ENCODE measurements at regions not wholly inside any gene's neighbourhood (a gene's known extent, or its start where the extent isn't known, plus 50 kb on each side); places are given as distances from the start of the nearest gene placed in this dataset.

- TF ChIP-seq CTCF (IDR thresholded peaks at IDR 0.05; ENCODE audit: insufficient read depth, low read length, missing control alignments) = no peak
- no peak for DNase-seq (ENCODE audit: low read depth, low spot score)
- ChIA-PET CTCF (no interaction called here), POLR2A (no interaction called here)
- no peak overlapping the region for H3K4me3 ChIP-seq (ENCODE audit: low read depth, low read length)
Observed at GRCh38 chr3:106365061-106365691, 496.4 kb upstream of the CBLB start.

- no peak for TF ChIP-seq CTCF (IDR thresholded peaks at IDR 0.05; ENCODE audit: insufficient read depth, low read length, missing control alignments)
- ChIA-PET CTCF (no interaction called here), POLR2A (no interaction called here)
Observed at GRCh38 chr3:106366352-106366751, 497.5 kb upstream of the CBLB start.

GRCh38 chr3:106367496-106367895 lies 498.7 kb upstream of the CBLB start:
- no peak for DNase-seq (ENCODE audit: low read depth, low spot score)
- ChIA-PET POLR2A (no interaction called here), CTCF (no interaction called here)
- no peak for TF ChIP-seq CTCF (IDR thresholded peaks at IDR 0.05; ENCODE audit: insufficient read depth, low read length, missing control alignments)
- H3K4me3 ChIP-seq (ENCODE audit: low read depth, low read length) = no peak overlapping the region

More at GRCh38 chr3:106366352-106366751, 497.5 kb upstream of the CBLB start:
- no peak overlapping the region for H3K4me3 ChIP-seq (ENCODE audit: low read depth, low read length)
- no peak for DNase-seq (ENCODE audit: low read depth, low spot score)

- ChIA-PET POLR2A (no interaction called here), CTCF (no interaction called here)
- DNase-seq (ENCODE audit: low read depth, low spot score) = no peak
- H3K4me3 ChIP-seq (ENCODE audit: low read depth, low read length) = no peak overlapping the region
- TF ChIP-seq CTCF (IDR thresholded peaks at IDR 0.05; ENCODE audit: insufficient read depth, low read length, missing control alignments) = no peak
Observed at GRCh38 chr3:106371221-106371970, 502.6 kb upstream of the CBLB start.

- ChIA-PET CTCF (no interaction called here), POLR2A (no interaction called here)
- no peak for DNase-seq (ENCODE audit: low read depth, low spot score)
- TF ChIP-seq CTCF (IDR thresholded peaks at IDR 0.05; ENCODE audit: insufficient read depth, low read length, missing control alignments) = no peak
- no peak overlapping the region for H3K4me3 ChIP-seq (ENCODE audit: low read depth, low read length)
Observed at GRCh38 chr3:106371971-106372805, 503.4 kb upstream of the CBLB start.

- ChIA-PET CTCF (no interaction called here), POLR2A (no interaction called here)
- no peak for TF ChIP-seq CTCF (IDR thresholded peaks at IDR 0.05; ENCODE audit: insufficient read depth, low read length, missing control alignments)
- H3K4me3 ChIP-seq (ENCODE audit: low read depth, low read length) = no peak overlapping the region
- no peak for DNase-seq (ENCODE audit: low read depth, low spot score)
Observed at GRCh38 chr3:106372806-106373190, 504.0 kb upstream of the CBLB start.

All from AG04449 (cell line).